Testis (tissue), 2 donors: ENCODE measurements at regions not wholly inside any gene's neighbourhood (a gene's known extent, or its start where the extent isn't known, plus 50 kb on each side); places are given as distances from the start of the nearest gene placed in this dataset.
"Not testable (repeated sequence)": the region's sequence is repeated elsewhere in the genome, so short reads cannot be mapped to it uniquely, and the experiment has no call there.

Experiments used
- POLR2A ChIP-seq: fragments of 450-650 bp; IDR thresholded peaks from one replicate; pipeline ENCODE4 v1.6.1; 2017; ENCODE audit warnings: antibody characterized with exemption, mild to moderate bottlenecking, moderate library complexity
- TF ChIP-seq, protein P1 (sequence below), 3 experiments: fragments of 450-650 bp in 2 of 3; fragments of 200-600 bp in 1 of 3; sonication (generic) in 1 of 3; IDR thresholded peaks; one replicate each; pipeline ENCODE4 v1.5.1; 2016 to 2019; ENCODE audit warnings: antibody characterized with exemption in 3 of 3, mild to moderate bottlenecking in 2 of 3, moderate library complexity in 1 of 3

DNA sequence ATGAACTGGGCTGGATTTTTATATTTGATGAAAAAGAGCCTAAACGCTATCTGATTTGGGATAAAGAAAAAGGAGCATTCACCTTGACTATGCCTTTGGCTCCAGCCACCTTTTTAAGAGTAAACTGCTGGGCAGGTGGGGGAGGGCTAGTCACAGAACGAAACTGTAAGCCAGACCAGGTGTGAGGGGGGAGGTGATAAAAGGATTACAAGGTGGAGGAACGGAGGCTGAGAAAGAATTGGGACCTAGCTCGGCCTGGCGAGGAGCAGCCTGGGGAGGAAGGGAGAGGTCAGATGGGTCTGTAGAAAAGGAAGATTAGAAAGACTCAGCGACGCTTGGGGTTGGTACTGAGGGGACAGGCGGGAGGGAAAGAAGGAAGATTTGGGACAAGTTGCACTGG is 805.4 kb upstream of the ID2 start:
- TF ChIP-seq, protein P1, sequence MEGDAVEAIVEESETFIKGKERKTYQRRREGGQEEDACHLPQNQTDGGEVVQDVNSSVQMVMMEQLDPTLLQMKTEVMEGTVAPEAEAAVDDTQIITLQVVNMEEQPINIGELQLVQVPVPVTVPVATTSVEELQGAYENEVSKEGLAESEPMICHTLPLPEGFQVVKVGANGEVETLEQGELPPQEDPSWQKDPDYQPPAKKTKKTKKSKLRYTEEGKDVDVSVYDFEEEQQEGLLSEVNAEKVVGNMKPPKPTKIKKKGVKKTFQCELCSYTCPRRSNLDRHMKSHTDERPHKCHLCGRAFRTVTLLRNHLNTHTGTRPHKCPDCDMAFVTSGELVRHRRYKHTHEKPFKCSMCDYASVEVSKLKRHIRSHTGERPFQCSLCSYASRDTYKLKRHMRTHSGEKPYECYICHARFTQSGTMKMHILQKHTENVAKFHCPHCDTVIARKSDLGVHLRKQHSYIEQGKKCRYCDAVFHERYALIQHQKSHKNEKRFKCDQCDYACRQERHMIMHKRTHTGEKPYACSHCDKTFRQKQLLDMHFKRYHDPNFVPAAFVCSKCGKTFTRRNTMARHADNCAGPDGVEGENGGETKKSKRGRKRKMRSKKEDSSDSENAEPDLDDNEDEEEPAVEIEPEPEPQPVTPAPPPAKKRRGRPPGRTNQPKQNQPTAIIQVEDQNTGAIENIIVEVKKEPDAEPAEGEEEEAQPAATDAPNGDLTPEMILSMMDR (IDR thresholded peaks at IDR 0.05): not testable (repeated sequence)
- not testable (repeated sequence) for TF ChIP-seq POLR2A
